HEK293 (cell line): ENCODE measurements at regions not wholly inside any gene's neighbourhood (a gene's known extent, or its start where the extent isn't known, plus 50 kb on each side); places are given as distances from the start of the nearest gene placed in this dataset.

Experiments
- REST ChIP-seq: fragments of 450-650 bp; formaldehyde crosslinking; IDR thresholded peaks from 2 replicates; pipeline ENCODE4 v1.5.1; 2016; ENCODE audit warnings: missing biosample characterization, missing genetic modification characterization
- YY1 ChIP-seq: fragments of 450-650 bp; formaldehyde crosslinking; IDR thresholded peaks from 2 replicates; pipeline ENCODE4 v1.5.1; 2018; ENCODE audit warnings: missing biosample characterization, missing genetic modification characterization
- ZNF292 ChIP-seq: fragments of 450-650 bp; formaldehyde crosslinking; IDR thresholded peaks from 2 replicates; pipeline ENCODE4 v1.5.1; 2016; ENCODE audit warnings: low read depth, missing biosample characterization, missing genetic modification characterization, borderline replicate concordance

GRCh38 chr5:157978061-157978460, 119.1 kb upstream of the CLINT1 start:
- TF ChIP-seq ZNF292 (tag by site-specific recombination) = no peak
- TF ChIP-seq YY1 (tag by site-specific recombination) = no peak
- TF ChIP-seq REST (tag by site-specific recombination) = no peak
